WI38 (cell line): ENCODE measurements at regions not wholly inside any gene's neighbourhood (a gene's known extent, or its start where the extent isn't known, plus 50 kb on each side); places are given as distances from the start of the nearest gene placed in this dataset.

Experiments
- H3K4me3 ChIP-seq: 2 replicates; pipeline ENCODE4 v1.5.1; 2011; ENCODE audit warnings: low read depth, mild to moderate bottlenecking, control low read depth, low read length
- CTCF ChIP-seq: IDR thresholded peaks from 2 replicates; pipeline ENCODE4 v1.5.1; 2012; ENCODE audit warnings: low read depth, mild to moderate bottlenecking, control low read depth, low read length

- TF ChIP-seq CTCF: no peak
- no peak overlapping the region for H3K4me3 ChIP-seq
Observed at GRCh38 chr3:182300266-182300665, 493.0 kb upstream of the ATP11B start.

- no peak for TF ChIP-seq CTCF
- H3K4me3 ChIP-seq: no peak overlapping the region
Observed at GRCh38 chr3:182303169-182303568, 490.1 kb upstream of the ATP11B start.

GRCh38 chr3:182305881-182306665 lies 487.2 kb upstream of the ATP11B start:
- TF ChIP-seq CTCF: no peak
- H3K4me3 ChIP-seq: no peak overlapping the region

GRCh38 chr3:182308328-182308727 lies 485.0 kb upstream of the ATP11B start:
- TF ChIP-seq CTCF: no peak
- H3K4me3 ChIP-seq: no peak overlapping the region

- TF ChIP-seq CTCF: no peak
Observed at GRCh38 chr3:182309120-182309519, 484.2 kb upstream of the ATP11B start.

GRCh38 chr3:182315313-182315712 lies 478.0 kb upstream of the ATP11B start:
- no peak for TF ChIP-seq CTCF

More at GRCh38 chr3:182309120-182309519, 484.2 kb upstream of the ATP11B start:
- H3K4me3 ChIP-seq: no peak overlapping the region

GRCh38 chr3:182323126-182323700 lies 470.1 kb upstream of the ATP11B start:
- no peak for TF ChIP-seq CTCF
- no peak overlapping the region for H3K4me3 ChIP-seq

More at GRCh38 chr3:182315313-182315712, 478.0 kb upstream of the ATP11B start:
- H3K4me3 ChIP-seq: no peak overlapping the region
